ENCODE measurements at regions not wholly inside any gene's neighbourhood (a gene's known extent, or its start where the extent isn't known, plus 50 kb on each side); places are given as distances from the start of the nearest gene placed in this dataset.
"Not testable (repeated sequence)": the region's sequence is repeated elsewhere in the genome, so short reads cannot be mapped to it uniquely, and the experiment has no call there.

DNA sequence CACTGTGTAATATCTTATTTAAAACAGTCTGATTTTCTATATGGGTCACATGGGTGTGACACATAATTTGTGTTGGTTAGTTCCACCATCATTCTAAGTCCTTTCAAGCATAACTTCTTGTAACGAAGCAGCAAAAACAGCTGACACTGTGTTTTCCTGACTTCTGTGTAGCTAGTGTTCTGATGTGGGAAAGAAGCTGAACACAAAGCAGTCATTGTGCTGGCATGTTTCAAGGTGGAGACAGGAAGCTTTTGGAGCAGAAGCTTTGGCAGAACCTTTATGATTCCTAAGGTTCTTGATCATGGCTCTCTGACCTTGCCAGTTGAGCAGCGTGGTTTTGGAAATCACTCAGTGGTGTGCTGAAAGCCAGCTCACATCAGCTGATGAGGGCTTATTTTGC lies 351.7 kb upstream of the MDGA2 start:
- TF ChIP-seq, protein P1, sequence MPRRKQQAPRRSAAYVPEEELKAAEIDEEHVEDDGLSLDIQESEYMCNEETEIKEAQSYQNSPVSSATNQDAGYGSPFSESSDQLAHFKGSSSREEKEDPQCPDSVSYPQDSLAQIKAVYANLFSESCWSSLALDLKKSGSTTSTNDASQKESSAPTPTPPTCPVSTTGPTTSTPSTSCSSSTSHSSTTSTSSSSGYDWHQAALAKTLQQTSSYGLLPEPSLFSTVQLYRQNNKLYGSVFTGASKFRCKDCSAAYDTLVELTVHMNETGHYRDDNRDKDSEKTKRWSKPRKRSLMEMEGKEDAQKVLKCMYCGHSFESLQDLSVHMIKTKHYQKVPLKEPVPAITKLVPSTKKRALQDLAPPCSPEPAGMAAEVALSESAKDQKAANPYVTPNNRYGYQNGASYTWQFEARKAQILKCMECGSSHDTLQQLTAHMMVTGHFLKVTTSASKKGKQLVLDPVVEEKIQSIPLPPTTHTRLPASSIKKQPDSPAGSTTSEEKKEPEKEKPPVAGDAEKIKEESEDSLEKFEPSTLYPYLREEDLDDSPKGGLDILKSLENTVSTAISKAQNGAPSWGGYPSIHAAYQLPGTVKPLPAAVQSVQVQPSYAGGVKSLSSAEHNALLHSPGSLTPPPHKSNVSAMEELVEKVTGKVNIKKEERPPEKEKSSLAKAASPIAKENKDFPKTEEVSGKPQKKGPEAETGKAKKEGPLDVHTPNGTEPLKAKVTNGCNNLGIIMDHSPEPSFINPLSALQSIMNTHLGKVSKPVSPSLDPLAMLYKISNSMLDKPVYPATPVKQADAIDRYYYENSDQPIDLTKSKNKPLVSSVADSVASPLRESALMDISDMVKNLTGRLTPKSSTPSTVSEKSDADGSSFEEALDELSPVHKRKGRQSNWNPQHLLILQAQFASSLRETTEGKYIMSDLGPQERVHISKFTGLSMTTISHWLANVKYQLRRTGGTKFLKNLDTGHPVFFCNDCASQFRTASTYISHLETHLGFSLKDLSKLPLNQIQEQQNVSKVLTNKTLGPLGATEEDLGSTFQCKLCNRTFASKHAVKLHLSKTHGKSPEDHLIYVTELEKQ (tag by site-specific recombination; IDR thresholded peaks at IDR 0.05; ENCODE audit: borderline replicate concordance), result no peak
- TF ChIP-seq ZNF366 (tag by site-specific recombination; conservative IDR thresholded peaks at IDR 0.05), result no peak
- TF ChIP-seq ZNF670 (tag by site-specific recombination; IDR thresholded peaks at IDR 0.05; ENCODE audit: low read depth), result no peak
- TF ChIP-seq ZNF433 (tag by site-specific recombination; IDR thresholded peaks at IDR 0.05; ENCODE audit: low read depth), result no peak
- TF ChIP-seq ZNF585B (tag by site-specific recombination; IDR thresholded peaks at IDR 0.05), result no peak
- no peak for TF ChIP-seq ZNF292 (tag by site-specific recombination; IDR thresholded peaks at IDR 0.05; ENCODE audit: borderline replicate concordance, low read depth)
- no peak for TF ChIP-seq ZNF16 (tag by site-specific recombination; IDR thresholded peaks at IDR 0.05; ENCODE audit: low read depth)
- POLR2A ChIA-PET, result no interaction called here
- H3K27ac ChIP-seq (ENCODE audit: extremely low read depth, low read depth, low read length), result no peak overlapping the region
- no peak overlapping the region for H3K4me3 ChIP-seq (ENCODE audit: low read depth, low read length)
- CTCF ChIA-PET, result no interaction called here
- no peaks in the 10 kb centered on the region for H3K36me3 ChIP-seq (ENCODE audit: control insufficient read depth in 2 of 2, insufficient read depth in 1 of 2, low read length in 2 of 2)
- H3K4me1 ChIP-seq (ENCODE audit: control insufficient read depth, insufficient read depth, low read length), result no peaks in the 10 kb centered on the region
- no peaks in the 10 kb centered on the region for H3K9me3 ChIP-seq (ENCODE audit: control insufficient read depth, insufficient read depth, low read depth, low read length)

DNA sequence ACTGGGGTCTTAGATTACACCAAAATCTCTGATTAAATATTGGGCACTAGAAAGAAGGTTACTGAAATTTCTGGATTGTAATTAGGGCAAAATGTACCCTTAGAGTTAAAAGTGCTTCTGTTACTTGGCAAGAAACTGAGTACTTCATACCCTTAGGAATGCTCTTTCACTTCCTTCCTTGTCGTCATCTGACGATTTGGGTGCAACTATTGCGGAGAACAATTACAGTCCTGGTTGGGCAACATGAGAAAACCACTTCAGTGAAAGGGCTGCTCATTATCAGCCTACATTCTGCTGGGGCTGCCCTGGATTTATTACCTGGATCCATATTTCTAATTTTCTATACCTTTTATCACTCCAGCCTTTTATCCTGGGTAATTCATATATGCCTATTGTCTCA lies 348.5 kb upstream of the MDGA2 start:
- CTCF ChIA-PET, result no interaction called here
- no peak for TF ChIP-seq GLI4 (tag by site-specific recombination; IDR thresholded peaks at IDR 0.05)
- no peaks in the 10 kb centered on the region for H3K4me1 ChIP-seq (ENCODE audit: control insufficient read depth, insufficient read depth, low read length)
- no peak overlapping the region for H3K27ac ChIP-seq (ENCODE audit: extremely low read depth, low read depth, low read length)
- H3K9me3 ChIP-seq (ENCODE audit: control insufficient read depth, insufficient read depth, low read depth, low read length), result no peaks in the 10 kb centered on the region
- POLR2A ChIA-PET, result no interaction called here
- H3K36me3 ChIP-seq (ENCODE audit: control insufficient read depth in 2 of 2, insufficient read depth in 1 of 2, low read length in 2 of 2), result no peaks in the 10 kb centered on the region
- H3K4me3 ChIP-seq (ENCODE audit: low read depth, low read length), result no peak overlapping the region

DNA sequence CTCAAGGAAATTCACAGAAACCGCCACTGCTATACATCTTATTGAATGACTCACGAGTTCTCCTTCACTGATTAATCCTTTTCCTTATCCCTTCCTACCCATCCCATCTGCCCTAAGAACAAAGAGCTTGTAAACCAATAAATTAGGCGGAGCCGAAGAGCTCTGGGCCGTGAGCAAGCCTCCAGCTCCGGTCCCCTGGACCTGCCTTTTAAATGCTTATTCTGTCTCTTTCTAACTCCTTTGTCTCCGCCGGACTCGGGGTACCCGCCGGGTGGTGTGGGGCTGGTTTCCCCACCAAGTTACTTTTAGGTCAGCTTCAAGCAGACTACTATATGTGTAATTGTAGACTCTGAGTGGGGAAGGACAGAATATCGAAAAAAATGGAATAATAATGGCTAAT lies 336.1 kb upstream of the MDGA2 start:
- H3K9me3 ChIP-seq (ENCODE audit: control insufficient read depth, insufficient read depth, low read depth, low read length); POLR2A ChIA-PET; H3K4me1 ChIP-seq (ENCODE audit: control insufficient read depth, insufficient read depth, low read length); CTCF ChIA-PET; H3K4me3 ChIP-seq (ENCODE audit: low read depth, low read length); H3K36me3 ChIP-seq (ENCODE audit: control insufficient read depth in 2 of 2, insufficient read depth in 1 of 2, low read length in 2 of 2); H3K27ac ChIP-seq (ENCODE audit: extremely low read depth, low read depth, low read length): not testable (repeated sequence)

DNA sequence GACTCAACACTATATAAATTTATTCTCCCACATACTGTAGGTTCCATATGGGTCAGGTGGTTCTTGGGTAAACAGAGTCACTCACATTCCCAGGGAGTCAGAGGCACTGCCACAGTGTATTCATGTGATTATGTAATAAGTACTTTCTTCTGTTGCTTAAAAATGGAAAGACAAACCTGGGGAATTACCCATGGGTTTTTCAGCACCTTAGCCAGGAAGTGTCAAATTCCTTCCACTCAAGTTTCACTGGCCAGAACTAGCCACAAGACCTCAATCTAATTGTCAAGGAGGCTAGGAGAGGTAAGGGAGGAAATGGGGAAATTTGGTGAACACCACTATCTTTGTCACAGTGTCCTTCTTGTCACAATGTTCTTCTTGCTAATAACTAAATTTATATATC lies 333.2 kb upstream of the MDGA2 start:
- Histone ChIP-seq H3K4me1 (ENCODE audit: control insufficient read depth, insufficient read depth, low read length) (no peaks in the 10 kb centered on the region), H3K4me3 (ENCODE audit: low read depth, low read length) (no peak overlapping the region), H3K27ac (ENCODE audit: extremely low read depth, low read depth, low read length) (no peak overlapping the region), H3K9me3 (ENCODE audit: control insufficient read depth, insufficient read depth, low read depth, low read length) (no peaks in the 10 kb centered on the region), H3K36me3 (ENCODE audit: control insufficient read depth in 2 of 2, insufficient read depth in 1 of 2, low read length in 2 of 2) (no peaks in the 10 kb centered on the region)
- ChIA-PET CTCF (no interaction called here), POLR2A (no interaction called here)
- TF ChIP-seq ZNF585B (tag by site-specific recombination; IDR thresholded peaks at IDR 0.05), result no peak
- TF ChIP-seq HOXA7 (CRISPR knock-in tag; IDR thresholded peaks at IDR 0.05; ENCODE audit: borderline replicate concordance), result no peak
- TF ChIP-seq ZNF266 (tag by site-specific recombination; IDR thresholded peaks at IDR 0.05; ENCODE audit: low read depth), result no peak
- TF ChIP-seq ZNF324 (tag by site-specific recombination; IDR thresholded peaks at IDR 0.05), result no peak
- TF ChIP-seq ZFP41 (tag by site-specific recombination; IDR thresholded peaks at IDR 0.05; ENCODE audit: borderline replicate concordance), result no peak
- TF ChIP-seq ZNF670 (tag by site-specific recombination; IDR thresholded peaks at IDR 0.05; ENCODE audit: low read depth), result no peak

DNA sequence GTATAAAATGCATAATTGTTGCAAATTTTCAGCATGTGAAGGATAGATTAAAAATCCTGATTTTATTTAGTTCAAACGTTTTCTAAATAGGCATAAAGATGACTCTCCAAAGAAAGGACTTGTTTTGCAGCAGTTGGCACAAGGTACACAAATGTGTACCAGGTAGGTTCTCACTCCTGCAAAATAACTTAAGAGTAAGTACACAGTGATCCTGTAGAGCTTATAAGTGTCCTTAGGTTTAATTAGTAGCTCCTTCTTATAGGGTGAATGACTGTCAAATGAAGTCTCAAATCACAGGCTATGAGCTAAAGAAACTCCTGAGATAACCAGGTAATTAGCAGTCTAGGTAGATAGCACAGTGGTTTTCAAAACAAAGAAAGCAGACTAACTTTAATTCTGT lies 330.6 kb upstream of the MDGA2 start:
- no peaks in the 10 kb centered on the region for H3K36me3 ChIP-seq (ENCODE audit: control insufficient read depth in 2 of 2, insufficient read depth in 1 of 2, low read length in 2 of 2)
- H3K27ac ChIP-seq (ENCODE audit: extremely low read depth, low read depth, low read length), result no peak overlapping the region
- ChIA-PET CTCF (interaction anchor here (0.5 kb wide), 1 partner anchor 26 kb away, joined by 4 read pairs; no protein-coding TSS in a partner anchor), POLR2A (no interaction called here)
- no peaks in the 10 kb centered on the region for H3K4me1 ChIP-seq (ENCODE audit: control insufficient read depth, insufficient read depth, low read length)
- H3K9me3 ChIP-seq (ENCODE audit: control insufficient read depth, insufficient read depth, low read depth, low read length), result no peaks in the 10 kb centered on the region
- no peak overlapping the region for H3K4me3 ChIP-seq (ENCODE audit: low read depth, low read length)
- no peak for TF ChIP-seq TRIM28 (IDR thresholded peaks at IDR 0.05; ENCODE audit: borderline replicate concordance, low read length)
- TF ChIP-seq TCF7L2 (IDR thresholded peaks at IDR 0.05; ENCODE audit: borderline replicate concordance, low read depth, low read length), result no peak
- TF ChIP-seq ZFP3 (tag by site-specific recombination; IDR thresholded peaks at IDR 0.05; ENCODE audit: low read depth), result no peak
- no peak for TF ChIP-seq ZNF530 (tag by site-specific recombination; IDR thresholded peaks at IDR 0.05; ENCODE audit: low read depth)
- no peak for TF ChIP-seq ZNF610 (tag by site-specific recombination; IDR thresholded peaks at IDR 0.05; ENCODE audit: borderline replicate concordance)
- TF ChIP-seq ZNF341 (tag by site-specific recombination; IDR thresholded peaks at IDR 0.05; ENCODE audit: low read depth), result no peak
- no peak for TF ChIP-seq HOXD13 (CRISPR knock-in tag; IDR thresholded peaks at IDR 0.05; ENCODE audit: borderline replicate concordance)
- TF ChIP-seq, protein P2, sequence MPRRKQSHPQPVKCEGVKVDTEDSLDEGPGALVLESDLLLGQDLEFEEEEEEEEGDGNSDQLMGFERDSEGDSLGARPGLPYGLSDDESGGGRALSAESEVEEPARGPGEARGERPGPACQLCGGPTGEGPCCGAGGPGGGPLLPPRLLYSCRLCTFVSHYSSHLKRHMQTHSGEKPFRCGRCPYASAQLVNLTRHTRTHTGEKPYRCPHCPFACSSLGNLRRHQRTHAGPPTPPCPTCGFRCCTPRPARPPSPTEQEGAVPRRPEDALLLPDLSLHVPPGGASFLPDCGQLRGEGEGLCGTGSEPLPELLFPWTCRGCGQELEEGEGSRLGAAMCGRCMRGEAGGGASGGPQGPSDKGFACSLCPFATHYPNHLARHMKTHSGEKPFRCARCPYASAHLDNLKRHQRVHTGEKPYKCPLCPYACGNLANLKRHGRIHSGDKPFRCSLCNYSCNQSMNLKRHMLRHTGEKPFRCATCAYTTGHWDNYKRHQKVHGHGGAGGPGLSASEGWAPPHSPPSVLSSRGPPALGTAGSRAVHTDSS (tag by site-specific recombination; IDR thresholded peaks at IDR 0.05), result no peak
- no peak for TF ChIP-seq ZNF670 (tag by site-specific recombination; IDR thresholded peaks at IDR 0.05; ENCODE audit: low read depth)
- TF ChIP-seq ZNF558 (tag by site-specific recombination; IDR thresholded peaks at IDR 0.05), result no peak
- TF ChIP-seq ZFHX2 (tag by site-specific recombination; conservative IDR thresholded peaks at IDR 0.05), result no peak
